GM18505 (cell line): ENCODE measurements at regions not wholly inside any gene's neighbourhood (a gene's known extent, or its start where the extent isn't known, plus 50 kb on each side); places are given as distances from the start of the nearest gene placed in this dataset.
"Not testable (repeated sequence)": the region's sequence is repeated elsewhere in the genome, so short reads cannot be mapped to it uniquely, and the experiment has no call there.

Experiments
- ATAC-seq: cut with Tn5 transposase; IDR thresholded peaks from one replicate; pipeline ENCODE4 v1.9.1; 2021; ENCODE audit not compliant: unreplicated experiment
- POLR2A ChIP-seq: IDR thresholded peaks from 4 replicates; pipeline ENCODE4 v1.6.1; 2011; ENCODE audit warnings: borderline replicate concordance; ENCODE audit not compliant: insufficient read depth, insufficient read length; ENCODE audit errors: extremely low read depth

- ATAC-seq, result no peak
- TF ChIP-seq POLR2A, result no peak
Observed at GRCh38 chr6:67694127-67694526, 941.0 kb upstream of the ADGRB3 start.

DNA sequence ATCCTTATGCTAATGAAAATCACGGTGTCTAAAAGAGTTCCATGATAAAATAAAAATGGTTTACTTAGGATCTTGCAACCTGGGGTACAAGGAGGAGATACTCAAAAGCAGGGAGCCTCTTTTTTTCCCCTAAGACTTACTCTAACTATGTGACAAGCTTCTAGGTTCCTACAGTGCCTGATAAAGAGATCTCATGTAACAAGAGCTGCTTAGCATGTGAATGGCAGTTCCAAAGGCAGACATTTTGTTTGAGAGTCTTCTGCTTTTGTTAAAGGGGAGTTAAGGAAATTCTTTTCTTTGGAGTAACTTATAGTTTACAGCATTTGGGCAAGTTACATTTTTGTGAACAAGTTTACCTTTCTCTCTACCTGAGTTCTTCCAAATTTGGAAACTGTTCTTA lies 945.8 kb upstream of the ADGRB3 start:
- TF ChIP-seq POLR2A, result no peak
- no peak for ATAC-seq

DNA sequence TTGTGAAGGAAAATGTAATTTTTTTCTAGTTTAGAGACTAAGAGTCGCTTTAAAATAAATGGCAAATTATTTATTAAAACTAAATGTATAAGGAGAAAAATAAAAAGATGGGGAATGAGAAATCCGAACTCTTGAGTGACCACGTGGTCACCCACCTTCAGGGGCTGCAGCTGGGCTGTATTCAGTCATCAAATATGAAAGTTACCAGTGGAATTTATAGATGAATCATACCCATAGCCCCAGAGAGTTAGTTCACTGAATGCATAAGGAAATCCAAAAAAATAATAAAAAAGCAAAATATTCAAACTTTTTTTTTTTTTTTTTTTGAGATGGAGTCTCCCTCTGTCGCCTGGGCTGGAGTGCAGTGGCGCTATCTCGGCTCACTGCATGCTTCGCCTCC lies 947.7 kb upstream of the ADGRB3 start:
- no peak for ATAC-seq
- TF ChIP-seq POLR2A, result no peak

DNA sequence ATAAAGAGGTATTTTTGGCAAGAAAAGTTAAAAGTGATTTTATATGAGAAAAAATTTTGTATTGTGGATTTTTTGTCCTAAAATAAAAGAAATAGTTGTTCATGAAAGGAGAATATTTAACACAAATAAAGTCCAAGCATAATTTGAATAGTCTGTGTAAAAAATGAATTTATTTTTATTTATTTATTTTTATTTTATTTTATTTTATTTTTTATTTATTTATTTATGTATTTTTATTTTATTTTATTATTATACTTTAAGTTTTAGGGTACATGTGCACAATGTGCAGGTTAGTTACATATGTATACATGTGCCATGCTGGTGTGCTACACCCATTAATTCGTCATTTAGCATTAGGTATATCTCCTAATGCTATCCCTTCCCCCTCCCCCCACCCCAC lies 948.9 kb upstream of the ADGRB3 start:
- ATAC-seq, result not testable (repeated sequence)

DNA sequence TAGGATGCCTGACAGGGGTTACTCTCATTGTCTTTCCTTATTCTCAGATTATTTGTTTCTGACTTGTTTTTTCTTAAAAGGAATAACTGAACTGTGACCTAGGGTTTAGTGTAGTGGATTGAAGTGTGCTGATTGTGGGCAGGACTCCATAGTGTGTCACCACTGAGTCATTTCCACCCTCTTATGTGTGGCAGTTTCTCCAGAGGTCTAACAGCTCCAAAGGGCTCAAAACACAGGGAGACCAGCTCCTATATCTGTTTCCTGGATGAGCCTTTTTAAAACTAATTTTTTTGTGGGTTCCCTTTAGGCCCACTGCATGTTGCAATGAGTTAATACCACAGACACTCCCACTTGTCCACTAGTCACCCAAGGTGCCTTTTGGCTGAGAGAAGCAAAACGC lies 951.1 kb upstream of the ADGRB3 start:
- ATAC-seq, result no peak
- no peak for TF ChIP-seq POLR2A

DNA sequence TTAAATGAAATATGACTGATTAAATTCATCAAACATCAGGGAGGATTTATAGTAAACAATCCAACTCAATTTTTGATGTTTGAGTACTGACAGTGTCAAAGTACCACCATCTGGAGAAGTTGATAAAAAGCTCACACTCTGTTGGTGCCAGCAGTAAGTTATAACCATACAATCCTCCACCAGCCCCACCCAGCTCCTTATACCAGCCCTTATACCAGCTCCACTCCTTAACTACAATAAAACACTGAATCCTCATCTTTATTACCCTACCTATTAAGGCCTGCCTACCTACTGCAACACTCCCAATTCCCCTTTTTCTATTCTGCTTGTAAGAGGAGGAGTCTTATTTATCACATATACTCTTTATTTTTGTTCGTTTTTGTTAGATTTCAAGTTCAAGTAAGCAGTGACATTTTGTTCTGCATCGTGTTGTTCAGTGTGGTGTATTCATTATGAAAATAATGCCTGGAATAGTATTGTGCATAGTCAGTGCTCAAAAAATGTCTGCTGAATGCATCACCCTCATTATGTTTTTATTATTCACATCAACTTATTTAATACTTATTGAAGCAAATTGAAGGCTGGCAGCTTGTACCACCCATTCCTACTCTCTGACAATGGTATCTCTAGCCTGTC lies 954.7 kb upstream of the ADGRB3 start:
- TF ChIP-seq POLR2A, result no peak
- no peak for ATAC-seq

- TF ChIP-seq POLR2A, result no peak
- ATAC-seq, result no peak
Observed at GRCh38 chr6:67679566-67680296, 955.4 kb upstream of the ADGRB3 start.

GRCh38 chr6:67676892-67677291 lies 958.2 kb upstream of the ADGRB3 start:
- TF ChIP-seq POLR2A, result no peak

GRCh38 chr6:67667637-67668422 lies 967.3 kb upstream of the ADGRB3 start:
- TF ChIP-seq POLR2A, result no peak
- no peak for ATAC-seq

More at GRCh38 chr6:67676892-67677291, 958.2 kb upstream of the ADGRB3 start:
- no peak for ATAC-seq

DNA sequence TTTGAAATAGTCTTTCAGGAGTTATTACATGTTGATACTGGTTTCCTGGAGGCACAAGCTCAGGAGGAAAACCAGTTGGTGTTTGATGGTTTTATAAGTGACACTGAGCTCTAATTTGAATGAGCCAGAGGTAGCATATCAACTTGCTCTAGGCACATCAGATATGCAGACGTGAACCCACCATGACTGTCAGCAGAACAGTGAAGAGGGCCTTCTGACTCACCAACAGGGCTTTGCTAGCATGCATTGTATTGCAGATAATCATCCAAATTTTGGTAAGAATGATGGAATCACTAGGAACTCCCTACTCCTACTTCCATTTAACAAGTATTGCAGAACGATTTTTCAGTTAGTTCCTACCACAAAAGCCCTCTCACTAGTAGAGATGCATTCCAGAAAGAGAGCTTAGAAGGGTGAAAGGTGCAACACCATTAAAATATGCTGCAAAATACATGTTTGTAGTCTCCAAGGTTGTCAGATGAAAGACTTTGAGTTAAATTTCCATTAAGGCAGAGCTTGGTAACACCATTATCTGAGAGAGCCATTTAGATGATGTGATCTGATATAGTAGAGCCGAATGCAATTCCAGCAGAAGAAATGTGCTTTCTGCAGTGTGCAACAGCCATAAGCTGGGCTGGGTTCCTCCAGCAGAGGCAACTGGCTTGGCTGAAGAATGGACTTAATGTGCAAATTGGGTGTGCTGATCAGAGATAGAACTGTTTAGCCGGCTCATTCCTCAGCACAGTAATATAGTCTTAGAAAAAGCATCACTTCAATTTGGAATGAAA lies 968.7 kb upstream of the ADGRB3 start:
- no peak for TF ChIP-seq POLR2A
- ATAC-seq, result no peak

DNA sequence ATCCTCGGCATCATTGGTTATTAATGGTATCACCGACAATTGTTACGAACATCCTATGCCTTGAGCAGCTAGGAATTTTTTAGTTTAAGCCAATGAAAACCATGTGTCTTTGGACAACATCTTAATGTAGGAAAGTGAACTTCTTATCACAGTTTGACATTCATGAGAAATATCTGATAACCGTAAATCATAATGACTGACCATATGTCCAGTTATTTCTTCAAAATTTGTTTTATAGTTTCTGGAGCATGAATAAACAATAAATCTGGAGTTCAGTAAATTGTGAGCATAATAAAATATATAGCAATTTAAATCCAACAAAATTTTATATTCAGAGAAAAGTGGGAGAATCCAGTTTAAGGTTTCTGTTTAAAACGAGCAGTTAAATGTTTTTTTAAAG lies 970.1 kb upstream of the ADGRB3 start:
- no peak for ATAC-seq
- no peak for TF ChIP-seq POLR2A

DNA sequence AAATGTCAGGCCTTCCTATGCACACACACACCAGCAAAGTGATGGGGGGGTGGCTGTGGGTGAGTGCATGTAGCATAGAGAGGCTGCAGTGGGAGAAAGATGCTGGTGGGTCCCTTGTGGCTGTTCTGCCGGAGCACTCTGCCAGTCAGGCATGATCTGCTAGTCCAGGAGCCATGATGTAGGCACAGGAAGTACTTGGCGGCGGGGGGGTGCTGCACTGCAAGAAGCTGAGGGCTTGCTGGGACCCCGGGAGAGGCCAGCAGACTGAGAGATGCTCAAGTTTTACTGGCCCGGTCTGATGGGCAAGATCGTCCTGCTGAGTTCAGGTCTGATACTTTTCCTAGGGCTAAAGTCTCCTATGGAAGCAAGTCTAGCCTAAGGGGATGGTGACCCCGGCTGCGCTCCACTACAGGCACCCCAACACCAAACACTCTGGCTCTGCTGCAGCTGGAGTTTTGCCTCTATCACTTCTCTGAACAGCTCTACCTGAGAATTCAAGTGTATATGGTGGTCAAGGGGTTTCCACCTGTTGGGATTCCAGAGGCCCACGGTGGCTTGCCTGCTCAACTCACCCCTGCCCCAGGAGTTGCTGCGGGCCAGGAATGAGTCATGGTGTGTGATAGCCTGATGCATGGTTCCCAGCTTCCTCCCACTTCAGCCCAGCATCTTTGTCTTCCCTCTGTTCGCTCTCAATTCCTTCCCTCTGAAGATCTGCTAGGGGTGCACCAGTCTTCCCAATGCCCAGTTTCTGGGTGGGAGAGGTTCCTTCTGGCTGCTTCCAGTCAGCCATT lies 971.8 kb upstream of the ADGRB3 start:
- ATAC-seq, result no peak
- TF ChIP-seq POLR2A, result no peak
